HS-5 (cell line): ENCODE measurements at regions not wholly inside any gene's neighbourhood (a gene's known extent, or its start where the extent isn't known, plus 50 kb on each side); places are given as distances from the start of the nearest gene placed in this dataset.

Source experiments
- DNase-seq: peaks from one replicate; pipeline ENCODE4 v3.0.0-alpha.2; 2012; ENCODE audit warnings: low read depth

DNA sequence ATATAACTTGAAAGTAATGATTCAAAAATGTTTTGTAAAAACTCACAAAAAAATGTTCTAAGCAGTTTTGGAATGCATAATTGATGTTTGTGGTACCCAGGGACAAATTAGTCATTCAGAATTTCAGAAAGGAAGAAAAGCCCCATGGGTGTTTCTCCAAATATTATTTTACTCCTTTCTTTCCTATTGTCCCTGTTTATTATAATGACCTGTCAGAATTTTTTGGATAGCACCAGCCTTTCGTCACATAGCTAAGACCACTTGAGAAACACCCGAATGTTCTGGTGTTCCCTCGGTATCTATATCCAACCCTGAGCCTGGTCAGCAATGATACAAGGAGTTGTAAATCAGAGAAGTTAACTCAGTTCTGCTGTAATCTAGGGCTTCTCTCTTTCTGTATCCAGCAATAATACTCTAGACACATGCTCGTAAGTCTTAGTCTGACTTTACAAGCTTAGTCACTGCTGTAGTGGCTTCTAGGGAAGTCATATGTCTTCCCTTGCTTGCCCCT is 64.8 kb upstream of the MEOX2 start:
- DNase-seq, result peak; percentile 60

DNA sequence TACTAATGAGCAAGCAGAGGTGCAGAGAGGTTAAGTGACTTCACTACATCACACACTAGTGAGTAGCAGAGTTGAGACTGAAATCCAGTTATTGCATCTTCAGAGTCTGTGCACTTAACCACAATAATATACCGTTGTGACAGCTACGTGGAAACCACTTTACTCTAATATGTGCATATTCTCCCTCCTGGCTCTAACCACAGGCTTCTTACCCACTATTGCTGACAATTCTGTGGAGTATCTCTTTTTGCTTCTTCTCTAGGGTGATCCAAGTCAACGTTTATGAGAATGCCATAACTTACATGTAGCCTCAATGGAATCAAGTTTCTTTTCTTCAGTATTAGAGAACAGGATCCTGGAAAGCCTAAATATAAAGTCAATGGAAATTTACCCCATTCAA is 64.2 kb upstream of the MEOX2 start:
- DNase-seq, result no peak

DNA sequence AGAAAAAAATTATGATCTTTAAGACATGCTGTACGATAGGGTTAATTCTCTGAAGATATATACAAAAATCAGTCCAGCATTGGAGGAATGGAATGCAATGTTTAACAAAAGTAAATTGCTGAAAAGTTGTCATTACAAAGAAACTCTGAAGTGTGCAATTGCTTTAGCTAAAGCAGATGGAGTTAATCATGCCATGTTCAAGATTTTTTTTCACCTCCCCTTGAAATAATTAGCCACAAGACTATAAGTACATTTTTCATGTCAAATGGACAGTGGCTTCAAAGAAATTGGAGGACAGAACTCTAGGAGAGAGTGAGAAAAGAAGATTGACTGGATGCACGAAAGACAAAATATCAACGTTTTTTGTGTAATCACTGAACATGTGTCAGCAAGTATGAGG is 63.1 kb upstream of the MEOX2 start:
- DNase-seq, result no peak

GRCh38 chr7:15747712-15748111 is 61.2 kb upstream of the MEOX2 start:
- DNase-seq, result no peak

DNA sequence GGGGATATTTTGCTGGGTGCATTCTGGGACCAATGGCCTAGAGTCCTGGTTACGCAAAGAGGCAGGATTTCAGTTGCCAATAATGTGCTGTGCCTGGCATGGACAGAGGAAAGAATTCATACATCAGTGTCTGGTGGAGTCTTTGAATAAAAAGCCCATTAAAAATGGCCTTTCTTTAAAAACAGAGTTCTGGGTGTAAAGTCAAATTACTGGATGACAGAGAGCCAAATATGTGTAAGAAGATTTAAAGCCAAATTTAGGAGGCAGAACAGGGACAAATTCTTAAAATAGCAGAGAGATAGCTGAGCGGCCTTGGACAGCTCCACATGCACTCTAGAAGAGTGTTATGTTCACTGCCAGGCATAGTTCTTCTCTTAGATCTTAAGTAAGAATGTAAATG is 60.8 kb upstream of the MEOX2 start:
- no peak for DNase-seq

DNA sequence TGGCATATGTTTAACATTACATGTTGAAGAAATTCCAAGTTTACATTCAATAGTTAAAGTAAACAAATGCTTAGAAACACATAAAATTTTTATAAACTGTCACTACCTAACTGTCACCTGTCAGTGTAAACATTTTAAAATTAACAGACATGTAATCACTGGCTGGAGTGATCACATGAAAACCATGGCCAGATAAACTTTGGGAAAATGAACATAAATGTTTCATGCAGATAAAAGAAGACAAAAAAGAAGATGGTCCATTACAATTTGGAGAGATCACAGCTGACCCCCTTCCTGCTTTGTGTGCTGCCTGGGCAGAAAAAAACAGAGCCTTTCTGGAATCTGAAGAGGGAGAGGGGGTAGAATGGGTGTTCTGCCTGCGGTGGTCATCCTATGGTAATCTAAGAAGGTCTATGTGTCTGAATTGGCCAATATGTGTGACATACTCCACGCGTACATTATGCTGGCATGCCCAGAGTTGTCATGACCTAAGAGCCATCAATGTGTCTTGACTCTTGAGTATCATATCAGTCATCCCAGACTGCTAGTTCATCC is 57.5 kb upstream of the MEOX2 start:
- DNase-seq, result no peak

DNA sequence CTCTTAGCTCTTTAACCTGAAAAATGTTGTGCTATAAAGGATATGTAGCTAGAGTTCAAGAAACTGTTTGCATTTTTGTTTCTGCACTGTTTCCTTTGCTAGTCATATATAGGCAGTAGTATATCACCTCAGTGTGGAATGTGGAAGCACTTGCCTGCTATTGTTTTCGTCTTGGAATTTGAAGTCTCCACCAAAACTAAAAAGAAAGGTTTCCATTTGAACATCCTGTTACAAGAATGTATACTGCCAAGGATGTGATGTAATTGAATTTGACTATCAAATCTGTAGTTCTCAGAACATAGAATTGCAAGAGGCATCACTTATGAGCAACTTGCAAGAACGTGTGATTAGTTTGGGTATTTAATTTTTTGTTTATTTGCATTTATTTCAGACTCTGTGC is 51.1 kb upstream of the MEOX2 start:
- DNase-seq, result no peak
